Skin of body (tissue), 1 donor: ENCODE measurements at regions not wholly inside any gene's neighbourhood (a gene's known extent, or its start where the extent isn't known, plus 50 kb on each side); places are given as distances from the start of the nearest gene placed in this dataset.

Experiments
- DNase-seq: peaks from one replicate; lab custom pipeline; 2025; lab: John Stamatoyannopoulos, UW

DNA sequence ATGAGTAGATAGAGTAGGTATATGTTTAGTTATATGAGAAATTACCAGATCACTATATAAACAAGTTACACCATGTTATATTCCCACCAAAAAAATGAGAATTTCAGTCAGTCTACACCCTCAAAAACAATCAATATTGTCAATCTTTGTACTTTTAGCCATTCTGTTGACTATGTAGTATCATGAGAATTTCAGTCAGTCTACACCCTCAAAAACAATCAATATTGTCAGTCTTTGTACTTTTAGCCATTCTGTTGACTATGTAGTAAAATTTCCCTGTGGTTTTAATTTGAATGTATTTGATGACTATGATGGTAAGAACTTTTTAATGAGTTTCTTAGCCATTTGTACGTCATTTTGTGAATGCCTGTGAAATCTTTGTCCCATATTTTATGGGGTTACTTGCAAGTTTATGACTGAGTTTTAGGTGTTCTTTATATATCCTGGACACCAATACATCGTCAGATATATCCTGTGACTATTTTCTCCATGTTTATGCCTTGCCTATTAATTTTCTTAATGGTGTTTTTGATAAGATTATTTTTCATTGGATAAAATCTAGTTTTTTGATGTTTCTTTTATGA lies 528.4 kb upstream of the SPHKAP start:
- no peak for DNase-seq

DNA sequence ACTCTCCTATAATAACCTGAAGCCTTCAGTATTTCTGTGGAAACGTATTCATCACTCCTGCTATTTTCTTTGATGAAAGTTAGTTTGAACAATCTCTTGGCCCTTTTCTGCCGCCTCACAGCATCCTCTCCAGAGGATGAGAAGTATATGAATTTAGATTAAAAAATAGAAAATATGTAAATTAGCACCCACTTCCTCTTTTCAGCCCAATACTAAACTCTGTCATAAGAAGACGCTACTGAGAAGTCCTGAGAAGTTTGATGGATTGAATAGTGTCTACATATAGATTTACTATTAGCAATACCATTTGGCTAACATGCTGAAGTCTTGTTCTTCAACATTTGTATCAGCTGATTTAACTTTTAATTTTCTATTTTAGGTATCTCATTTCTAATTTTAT lies 526.4 kb upstream of the SPHKAP start:
- no peak for DNase-seq

DNA sequence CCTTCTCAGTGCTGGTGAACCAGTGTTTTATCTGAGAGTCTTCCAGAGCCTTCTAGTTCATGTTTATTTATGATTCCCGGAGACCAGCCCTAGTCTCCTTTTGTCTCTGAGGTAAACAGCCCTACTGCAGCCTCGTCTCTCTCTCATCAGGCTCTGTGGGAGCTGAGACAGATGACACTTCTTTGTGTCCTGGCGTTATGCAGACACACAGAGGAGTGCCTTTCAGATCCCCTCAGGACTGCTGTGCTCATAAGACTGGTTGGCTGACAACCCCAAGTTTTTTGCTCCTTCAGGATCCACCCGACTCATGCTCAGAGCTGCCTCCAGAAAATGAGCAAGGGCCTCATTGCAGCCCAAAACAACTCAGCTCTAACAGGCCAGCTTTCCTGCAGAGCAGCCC lies 523.8 kb upstream of the SPHKAP start:
- DNase-seq, result no peak

DNA sequence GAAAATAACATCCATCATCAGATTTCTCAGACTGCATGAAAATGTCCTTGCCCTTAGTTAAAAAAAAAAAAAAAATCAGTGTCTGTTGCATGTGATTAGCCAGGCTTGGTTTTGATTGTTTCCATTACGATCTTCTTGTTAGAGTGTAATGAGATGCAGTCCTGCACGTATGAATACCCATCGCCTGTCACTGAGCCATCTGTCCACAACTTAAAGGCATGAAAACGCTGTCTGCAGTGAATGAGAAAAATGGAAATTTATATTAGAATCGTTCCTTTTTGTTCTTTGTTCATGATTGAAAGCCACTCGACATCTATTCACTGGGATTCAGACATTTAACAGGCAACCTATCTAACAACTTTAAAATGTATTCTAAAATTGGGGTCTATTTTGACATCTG lies 521.7 kb upstream of the SPHKAP start:
- DNase-seq, result peak; percentile 47

DNA sequence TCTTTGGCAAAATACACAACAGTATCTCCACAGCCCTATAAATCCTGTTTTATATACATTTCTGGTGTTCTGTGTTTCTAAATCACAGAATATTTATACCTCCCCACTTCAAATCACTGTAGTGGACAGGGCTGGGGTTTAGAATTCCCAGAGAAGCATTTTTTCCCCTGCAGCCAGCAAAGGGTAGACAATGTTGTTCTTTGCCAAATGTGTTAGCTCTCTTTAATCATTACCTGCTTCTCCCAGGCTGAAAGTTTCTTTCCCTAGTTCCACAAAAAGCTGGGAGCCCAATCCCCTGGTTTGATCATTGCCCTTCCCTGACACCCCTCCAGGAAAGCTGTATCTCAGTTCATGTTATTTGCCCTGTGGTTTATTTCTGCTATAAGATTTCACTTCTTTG lies 520.0 kb upstream of the SPHKAP start:
- no peak for DNase-seq

DNA sequence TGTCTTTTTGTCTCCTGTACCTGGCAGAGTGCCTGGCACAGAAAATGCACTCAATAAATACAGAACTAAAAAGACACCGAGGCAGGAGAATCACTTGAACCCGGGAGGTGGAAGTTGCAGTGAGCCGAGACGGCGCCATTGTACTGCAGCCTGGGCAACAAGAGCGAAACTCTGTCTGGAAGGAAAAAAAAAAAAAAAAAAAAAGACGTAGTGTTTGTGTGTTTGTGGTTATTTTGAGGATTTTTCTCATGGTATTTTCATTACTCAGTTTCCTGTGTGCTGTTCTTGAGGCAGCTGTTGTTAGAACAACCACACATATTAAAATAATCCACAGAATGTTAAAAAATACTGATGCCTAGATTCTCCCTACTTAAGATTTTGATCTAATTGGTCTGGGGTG lies 519.2 kb upstream of the SPHKAP start:
- no peak for DNase-seq

DNA sequence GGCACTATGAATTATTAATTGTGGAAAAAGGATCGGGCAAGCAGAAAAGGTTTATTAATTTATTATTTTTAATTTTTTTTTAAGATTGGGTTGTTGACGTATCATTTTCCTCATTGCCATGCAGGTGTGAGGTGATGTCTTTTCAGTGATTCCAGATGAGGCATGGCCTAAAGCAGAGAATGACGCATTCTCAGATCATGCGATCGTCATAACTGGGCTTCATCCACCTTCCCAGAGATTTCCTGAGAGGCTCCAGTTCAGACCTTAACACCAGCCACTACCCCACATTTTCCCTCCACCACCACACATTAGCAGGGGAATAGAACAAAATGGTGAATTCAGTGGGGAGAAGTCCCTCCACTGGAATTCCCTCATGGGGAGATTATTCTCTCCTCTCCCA lies 518.4 kb upstream of the SPHKAP start:
- DNase-seq, result no peak

DNA sequence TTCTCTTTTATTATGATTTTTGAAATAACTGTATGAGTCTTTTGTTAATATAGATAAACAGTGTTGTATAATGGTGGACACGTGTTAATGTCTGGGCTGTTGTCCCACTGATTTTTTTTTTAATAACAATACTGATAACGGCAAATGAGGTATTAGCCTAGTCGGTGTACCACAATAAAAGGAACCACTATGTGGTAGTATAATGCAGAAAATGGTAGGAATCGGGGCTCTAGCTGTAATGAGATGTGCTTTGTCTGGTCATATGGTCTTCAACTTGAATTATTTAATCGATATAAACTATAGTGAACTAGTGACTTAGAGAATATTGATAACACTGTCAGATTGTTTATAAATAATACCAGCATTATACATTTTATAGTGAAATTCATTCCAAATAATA lies 517.9 kb upstream of the SPHKAP start:
- no peak for DNase-seq

DNA sequence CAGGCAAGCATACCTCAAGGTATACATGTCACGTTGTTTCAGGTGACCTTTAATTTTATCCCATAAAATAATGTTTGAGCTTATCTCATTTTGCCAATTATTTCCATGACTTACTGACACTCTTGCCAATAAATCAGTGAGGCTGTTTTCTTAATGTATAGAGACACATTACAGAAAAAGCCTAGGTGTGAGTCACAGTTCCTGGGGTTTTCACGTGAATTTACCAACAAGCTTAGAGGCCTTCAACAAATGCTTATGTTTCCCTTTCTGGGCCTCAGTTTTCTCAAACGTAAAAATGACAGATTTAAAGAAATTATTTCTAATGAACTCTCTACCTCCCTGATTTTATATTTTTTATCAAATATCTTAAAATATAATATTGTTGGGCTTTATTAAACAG lies 517.5 kb upstream of the SPHKAP start:
- no peak for DNase-seq

DNA sequence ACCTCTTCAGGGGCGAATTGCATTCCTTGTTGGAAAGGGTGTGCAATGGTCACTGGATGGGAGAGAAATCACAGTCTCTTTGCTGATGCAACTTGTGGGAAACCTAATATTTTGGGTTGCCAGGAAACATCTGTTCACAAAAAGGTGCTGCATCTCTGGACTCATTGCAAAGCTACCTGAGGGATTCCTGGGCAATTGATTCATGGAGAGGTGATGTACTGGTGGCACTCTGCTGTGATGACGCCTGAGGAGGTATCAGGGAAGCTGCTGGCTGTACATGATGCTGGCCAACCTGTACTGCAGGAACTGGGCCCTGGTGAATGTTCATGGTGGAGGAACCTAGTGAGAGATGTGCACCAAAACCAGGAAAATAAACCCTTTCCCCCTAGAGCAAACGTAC lies 516.0 kb upstream of the SPHKAP start:
- DNase-seq, result no peak

DNA sequence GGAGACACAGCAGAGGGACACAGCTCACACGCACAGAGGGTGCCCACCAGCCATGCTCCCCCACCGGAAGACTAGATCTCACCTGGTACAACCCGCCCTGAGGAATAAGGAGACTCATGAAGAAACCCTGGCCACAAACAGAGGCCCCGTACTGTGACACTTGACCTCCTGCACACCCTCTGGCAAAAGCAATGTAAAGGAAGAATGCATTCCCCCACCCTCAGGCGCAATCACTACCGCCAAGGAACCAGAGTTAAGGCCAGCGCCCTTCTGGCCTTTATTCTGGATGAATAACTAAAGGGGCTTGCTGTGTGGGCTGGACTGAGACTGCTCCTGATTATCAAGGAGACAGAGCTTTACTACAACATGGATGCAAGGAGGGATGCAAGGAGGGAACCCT lies 509.2 kb upstream of the SPHKAP start:
- no peak for DNase-seq

DNA sequence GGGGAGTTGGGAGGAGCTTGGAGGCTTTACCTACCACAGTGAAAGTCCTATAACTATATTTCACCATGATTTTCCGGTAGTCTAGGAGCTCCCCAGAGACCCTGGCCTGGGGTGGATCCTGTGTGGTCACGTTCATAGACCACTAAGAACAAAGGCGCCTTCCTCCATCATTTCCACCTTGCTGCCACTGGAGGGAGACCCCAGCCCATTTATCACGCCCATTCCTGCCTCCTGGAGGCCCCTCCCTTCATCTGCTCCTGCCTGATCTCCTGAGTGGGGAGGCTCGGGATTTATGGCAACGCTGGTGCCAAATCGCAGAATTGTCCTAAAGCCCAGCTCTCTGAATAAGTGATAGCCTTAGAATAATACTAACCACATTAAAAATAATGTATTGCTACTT lies 507.6 kb upstream of the SPHKAP start:
- no peak for DNase-seq

DNA sequence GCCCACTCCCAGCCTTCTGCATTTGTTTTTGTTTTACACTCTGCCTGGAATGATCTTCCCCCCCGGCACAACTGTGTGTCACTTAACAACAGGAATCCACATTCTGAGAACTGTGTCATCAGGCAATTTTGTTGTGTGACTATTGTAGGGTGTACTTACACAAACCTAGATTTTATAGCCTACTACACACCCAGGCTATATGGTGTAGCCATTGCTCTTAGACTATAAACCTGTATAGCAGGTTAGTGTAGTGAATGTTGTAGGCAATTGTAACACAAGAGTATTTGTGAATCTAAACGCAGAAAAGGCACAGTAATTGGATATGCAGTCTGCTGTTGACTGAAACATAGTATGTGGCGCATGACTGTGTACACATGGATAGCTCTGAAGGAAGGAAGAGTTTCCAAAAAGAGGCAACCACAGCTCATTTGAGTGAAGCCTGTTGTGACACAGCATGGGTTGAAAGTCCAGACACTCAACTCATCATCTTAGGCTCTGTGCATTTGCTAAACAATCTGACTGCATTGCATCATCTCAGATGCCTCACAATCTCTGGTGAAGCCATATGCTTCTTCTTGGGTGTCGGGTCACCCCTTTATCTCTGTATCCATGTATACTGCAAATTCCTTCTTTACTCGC lies 506.6 kb upstream of the SPHKAP start:
- DNase-seq, result no peak

DNA sequence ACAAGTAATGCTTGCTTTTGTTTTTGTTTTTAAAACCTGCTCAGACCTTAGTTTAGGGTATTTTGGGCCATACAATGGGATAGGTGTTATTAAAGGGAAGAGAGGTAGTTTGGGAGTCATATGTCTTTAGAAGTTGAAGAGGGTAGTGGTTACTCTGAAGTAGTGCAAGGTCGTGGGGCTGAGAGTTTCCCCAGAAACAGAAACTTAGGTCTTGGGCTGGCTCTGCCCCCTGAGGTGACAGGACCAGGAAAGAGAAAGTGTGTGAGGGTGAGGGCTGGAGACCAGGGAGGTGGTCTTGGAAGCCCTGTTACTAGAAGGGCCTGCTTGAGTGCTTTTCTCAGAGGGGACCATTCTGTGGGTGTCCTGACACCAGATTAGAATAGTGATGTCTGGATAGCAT lies 500.5 kb upstream of the SPHKAP start:
- DNase-seq, result no peak

DNA sequence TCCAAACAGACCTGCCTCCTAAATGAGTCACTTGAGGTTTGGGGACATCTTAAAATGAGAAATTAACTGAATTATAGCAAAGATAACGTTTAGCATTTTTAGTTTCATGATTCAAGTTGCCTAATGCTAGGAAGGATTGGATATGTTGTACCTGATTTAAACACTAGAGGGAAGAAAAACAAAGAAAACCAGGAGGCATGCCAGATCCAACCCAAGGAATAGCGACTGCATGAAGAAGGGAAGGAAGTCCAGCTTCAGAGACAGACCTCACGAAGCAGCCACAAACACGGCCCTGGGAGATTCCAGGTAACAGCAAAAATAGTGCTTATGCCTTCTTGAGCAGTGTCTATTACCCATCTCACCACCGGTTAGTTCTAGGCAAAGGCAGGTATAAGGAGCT lies 499.9 kb upstream of the SPHKAP start:
- DNase-seq, result peak; percentile 64

DNA sequence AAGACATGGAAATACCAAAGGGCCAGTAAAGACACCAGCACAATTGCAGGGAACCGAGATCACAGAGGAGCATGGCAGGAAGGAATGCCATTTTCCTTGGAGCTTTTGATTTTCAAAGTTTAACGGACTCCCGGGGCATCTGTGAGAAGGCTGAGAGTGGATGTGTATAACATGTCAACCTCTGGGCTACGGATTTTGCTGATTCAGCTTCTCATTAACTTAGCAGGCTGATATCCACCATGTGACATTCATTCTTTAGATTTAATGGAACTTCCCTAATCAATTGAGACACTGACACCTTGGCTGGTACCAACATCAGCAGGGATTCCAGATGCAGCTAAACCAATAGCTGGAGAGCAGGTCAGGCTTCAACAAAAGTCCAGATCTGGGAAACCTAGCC lies 496.6 kb upstream of the SPHKAP start:
- no peak for DNase-seq

DNA sequence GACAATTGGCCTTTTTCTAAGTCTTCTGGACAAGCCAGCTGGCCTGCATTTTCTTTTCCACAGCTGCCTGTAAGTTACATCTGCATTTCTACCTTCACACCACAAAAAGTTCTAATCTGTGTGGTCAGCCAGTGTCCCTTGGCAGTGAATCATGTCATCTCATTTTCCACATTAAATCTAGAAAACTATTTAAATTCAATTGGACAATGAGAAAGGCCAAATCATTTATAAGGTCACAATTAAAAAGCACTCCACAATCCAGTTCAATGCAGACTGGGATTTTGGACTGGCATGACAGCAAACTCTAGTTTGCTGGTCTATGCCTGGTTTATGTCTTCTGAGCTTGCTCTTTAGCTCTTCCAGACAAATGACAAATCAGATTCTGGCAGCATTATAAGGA lies 494.2 kb upstream of the SPHKAP start:
- DNase-seq, result peak; percentile 78

DNA sequence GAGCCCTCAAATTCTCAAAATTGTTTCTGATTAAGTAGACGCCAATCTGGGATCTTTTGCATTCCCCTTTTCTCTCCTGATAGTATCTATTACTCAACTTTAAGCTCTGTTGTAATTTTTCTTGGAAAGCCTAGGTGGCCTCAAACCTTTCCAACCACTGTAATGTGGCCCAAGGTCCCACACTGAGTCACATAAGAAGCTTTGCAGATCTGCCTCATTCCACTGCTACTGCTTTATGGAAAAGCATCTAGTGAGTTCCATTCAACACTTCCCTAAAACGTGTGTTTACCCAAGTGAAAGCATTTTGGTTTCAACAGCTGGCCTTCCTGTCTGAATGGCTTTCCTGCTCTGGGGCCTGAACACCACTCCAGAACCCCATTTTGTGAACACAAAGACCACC lies 493.6 kb upstream of the SPHKAP start:
- peak; percentile 83 for DNase-seq

DNA sequence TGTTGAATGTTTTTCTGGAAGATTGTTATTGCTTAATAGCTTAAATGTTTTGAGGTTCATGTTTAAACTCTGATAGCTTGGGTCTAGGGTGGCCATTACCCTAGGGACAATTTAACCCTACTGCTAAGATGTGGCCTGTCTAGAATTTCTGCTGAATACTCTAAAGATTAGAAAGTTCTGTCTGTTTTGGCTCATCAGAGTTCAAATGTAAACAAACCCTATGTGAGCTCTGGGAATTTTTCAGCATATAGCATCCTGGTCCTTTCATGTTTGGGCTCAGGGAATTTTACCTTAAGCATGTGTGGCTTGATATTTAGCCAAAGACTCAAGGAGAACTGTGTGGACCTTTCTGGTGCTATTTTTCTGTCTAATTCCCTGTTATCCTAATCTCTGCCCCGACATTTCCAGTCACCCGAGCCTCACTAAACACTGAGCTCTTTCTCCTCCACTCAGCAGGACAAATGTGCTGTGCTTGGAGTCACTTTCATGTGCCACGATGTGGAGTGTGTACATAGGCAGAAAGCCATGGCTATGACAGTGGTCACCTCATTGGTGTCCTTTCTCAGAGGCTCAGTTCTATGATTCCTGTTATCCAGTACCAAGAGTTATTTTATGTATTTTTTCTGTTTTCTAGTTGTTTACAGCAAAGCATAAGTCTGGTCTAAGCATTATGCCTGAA lies 492.5 kb upstream of the SPHKAP start:
- DNase-seq, result no peak

DNA sequence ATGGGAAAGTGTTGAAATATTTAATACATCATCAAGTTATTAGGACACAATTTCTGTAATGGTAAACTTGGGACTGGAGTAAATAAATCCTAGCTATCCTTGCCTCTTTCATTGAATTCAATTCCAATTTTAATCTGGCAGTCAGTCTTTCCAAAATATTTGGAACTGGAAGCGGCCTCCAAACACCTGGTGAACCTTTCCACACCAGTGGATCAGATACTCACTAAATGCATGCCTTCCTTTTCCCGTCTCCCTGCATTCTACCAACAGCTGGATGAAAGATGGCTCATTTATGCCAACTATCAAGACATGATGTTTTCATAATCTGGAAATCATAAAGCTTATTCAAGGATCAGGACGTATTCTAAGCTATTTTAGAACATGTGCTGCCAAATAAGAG lies 488.2 kb upstream of the SPHKAP start:
- DNase-seq, result peak; percentile 91

DNA sequence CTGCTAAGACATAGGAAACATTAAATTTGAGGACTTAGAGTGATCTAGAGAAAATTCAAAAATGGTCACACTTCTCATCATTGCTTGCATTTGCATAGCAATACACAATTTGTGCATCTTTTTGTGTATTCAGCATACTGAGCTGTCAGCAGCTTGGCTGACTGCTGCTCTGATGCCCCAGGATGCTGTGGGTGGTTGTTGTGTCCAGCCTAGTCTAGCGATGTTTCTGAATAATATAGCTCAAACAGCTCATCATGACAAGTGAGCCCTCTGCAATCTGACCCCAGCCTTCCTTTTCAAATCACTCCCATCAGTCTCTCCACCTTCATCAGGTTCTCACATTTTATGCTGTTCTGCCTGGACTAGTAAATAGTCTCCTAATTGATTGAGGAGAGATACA lies 483.7 kb upstream of the SPHKAP start:
- no peak for DNase-seq

DNA sequence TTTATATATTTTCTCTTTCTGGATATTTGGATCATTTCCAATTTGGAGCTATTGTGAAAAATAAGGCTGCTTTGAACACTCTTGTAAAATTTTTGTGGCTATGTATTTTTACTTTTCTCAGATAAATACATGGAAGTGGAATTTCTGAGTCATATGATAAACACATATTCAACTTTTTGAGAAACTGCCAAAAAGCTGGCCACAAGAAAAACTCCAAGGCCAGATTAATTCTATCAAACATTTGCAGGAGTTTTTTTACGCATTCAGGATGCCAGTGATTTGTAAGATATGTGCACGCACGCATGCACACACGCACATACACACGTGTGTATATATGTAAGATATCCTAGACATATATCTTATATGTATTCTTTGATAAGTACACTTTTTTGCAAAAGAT lies 477.5 kb upstream of the SPHKAP start:
- no peak for DNase-seq

DNA sequence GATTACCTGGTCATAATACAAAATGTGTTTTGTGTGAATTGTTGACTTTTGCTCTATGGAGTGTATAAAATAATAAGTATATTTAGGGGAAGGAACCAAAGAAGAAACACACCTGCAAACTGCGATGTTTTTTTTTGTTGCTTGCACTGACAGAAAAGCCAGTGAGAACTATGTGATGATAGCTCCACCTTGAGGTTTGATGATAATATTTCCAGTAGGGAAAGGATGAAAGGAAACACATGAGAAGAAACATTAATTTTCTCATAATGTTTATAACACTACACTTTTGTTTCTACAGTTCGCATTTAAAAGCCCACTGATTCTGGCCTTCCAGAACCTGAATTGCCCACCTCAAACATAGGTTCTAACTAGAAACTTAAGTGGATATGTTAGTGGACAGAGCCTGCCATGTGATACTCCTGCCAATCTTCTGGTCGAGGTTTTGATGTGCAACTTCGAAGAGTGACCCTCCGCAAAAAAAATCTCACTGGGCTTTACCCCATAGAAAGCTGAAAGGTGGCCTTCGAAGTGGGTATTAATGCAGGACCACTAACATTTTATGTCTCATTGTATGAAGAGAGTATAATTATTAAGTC lies 476.4 kb upstream of the SPHKAP start:
- DNase-seq, result peak; percentile 16
